ENCODE measurements at regions not wholly inside any gene's neighbourhood (a gene's known extent, or its start where the extent isn't known, plus 50 kb on each side); places are given as distances from the start of the nearest gene placed in this dataset.
A peak's percentile ranks its signal among the peaks of the same experiment; 100 is the strongest.
"Not testable (repeated sequence)": the region's sequence is repeated elsewhere in the genome, so short reads cannot be mapped to it uniquely, and the experiment has no call there.

- POLR2A ChIA-PET; H4K20me1 ChIP-seq (ENCODE audit: insufficient read depth); H3K79me2 ChIP-seq (ENCODE audit: insufficient read depth, low read length); intact Hi-C loops (cut with micrococcal nuclease); H3K4me2 ChIP-seq (ENCODE audit: low read length); H2AFZ ChIP-seq (ENCODE audit: low read depth, low read length, poor library complexity, severe bottlenecking); H3K9me3 ChIP-seq (ENCODE audit: control insufficient read depth in 1 of 2, insufficient read depth in 1 of 2, low read depth in 1 of 2, low read length in 2 of 2); BruUV-seq (replicated peaks); H3K36me3 ChIP-seq (ENCODE audit: control insufficient read depth in 1 of 2, insufficient read depth in 2 of 2, low read length in 2 of 2); RAD21 ChIA-PET (ENCODE audit: low non-redundant PET in 1 of 2, low total read pairs in 2 of 2, uncharacterized antibody in 2 of 2, unreplicated experiment in 2 of 2); H3K27ac ChIP-seq (ENCODE audit: low read depth, low read length); H3K27me3 ChIP-seq (ENCODE audit: insufficient read depth, low read length); H3K9ac ChIP-seq (ENCODE audit: low read length); H3K4me3 ChIP-seq (replicated peaks in 1 of 2; ENCODE audit: low read depth in 1 of 2, low read length in 2 of 2); H3K9me2 ChIP-seq (ENCODE audit: insufficient read depth); H3K4me1 ChIP-seq (ENCODE audit: control insufficient read depth in 1 of 2, insufficient read depth in 2 of 2, low read length in 2 of 2): not testable (repeated sequence)
- peak; percentile 78 for ATAC-seq
- TF ChIP-seq CTCF (IDR thresholded peaks at IDR 0.05 in 2 of 3, conservative IDR thresholded peaks at IDR 0.05 in 1 of 3; ENCODE audit: borderline replicate concordance in 1 of 3, insufficient read depth in 1 of 3, low read depth in 2 of 3, low read length in 2 of 3) (peak; percentile 51 to 79 (median 67); a peak in 5 of 6 replicates), RAD21 (IDR thresholded peaks at IDR 0.05; ENCODE audit: low read depth) (peak; percentile 39; the same call in 1 of the 2 replicates)
- CTCF ChIA-PET = interaction anchor here (0.9 to 1.5 kb wide), 4 partner anchors 15 to 182 kb away, joined by 3 read pairs; no protein-coding TSS in a partner anchor
- peak; percentile 16 for DNase-seq (ENCODE audit: low read depth, low spot score)
Observed at GRCh38 chr7:142520885-142521284, 228.4 kb upstream of the PRSS1 start.

GRCh38 chr7:142520455-142520854 is 228.8 kb upstream of the PRSS1 start:
- H3K27ac ChIP-seq (ENCODE audit: low read depth, low read length); H3K4me2 ChIP-seq (ENCODE audit: low read length); BruUV-seq (replicated peaks); POLR2A ChIA-PET; RAD21 ChIA-PET (ENCODE audit: low non-redundant PET in 1 of 2, low total read pairs in 2 of 2, uncharacterized antibody in 2 of 2, unreplicated experiment in 2 of 2); ATAC-seq; H2AFZ ChIP-seq (ENCODE audit: low read depth, low read length, poor library complexity, severe bottlenecking); H3K4me3 ChIP-seq (replicated peaks in 1 of 2; ENCODE audit: low read depth in 1 of 2, low read length in 2 of 2); H3K9me3 ChIP-seq (ENCODE audit: control insufficient read depth in 1 of 2, insufficient read depth in 1 of 2, low read depth in 1 of 2, low read length in 2 of 2); H3K36me3 ChIP-seq (ENCODE audit: control insufficient read depth in 1 of 2, insufficient read depth in 2 of 2, low read length in 2 of 2); DNase-seq (ENCODE audit: low read depth, low spot score); H4K20me1 ChIP-seq (ENCODE audit: insufficient read depth); H3K9me2 ChIP-seq (ENCODE audit: insufficient read depth); intact Hi-C loops (cut with micrococcal nuclease); H3K27me3 ChIP-seq (ENCODE audit: insufficient read depth, low read length); H3K9ac ChIP-seq (ENCODE audit: low read length); H3K79me2 ChIP-seq (ENCODE audit: insufficient read depth, low read length); H3K4me1 ChIP-seq (ENCODE audit: control insufficient read depth in 1 of 2, insufficient read depth in 2 of 2, low read length in 2 of 2): not testable (repeated sequence)
- CTCF ChIA-PET = interaction anchor here (1.0 to 1.5 kb wide), 3 partner anchors 14 to 182 kb away, joined by 3 read pairs; no protein-coding TSS in a partner anchor

Measured in HCT116 (cell line).